OCI-LY7 (cell line): ENCODE measurements at regions not wholly inside any gene's neighbourhood (a gene's known extent, or its start where the extent isn't known, plus 50 kb on each side); places are given as distances from the start of the nearest gene placed in this dataset.

Experiments
- BruUV-seq: library from RNA; stranded (reverse); fragments of 400-500 nt; replicated peaks from 2 replicates; lab custom pipeline; 2021; lab: Mats Ljungman, UMichigan
- CTCF ChIA-PET: fragments of 300-600 bp; sonication (Branson Sonifier 250); formaldehyde crosslinking; loops from one replicate; lab custom pipeline; 2022; ENCODE audit warnings: antibody characterized with exemption; ENCODE audit not compliant: unreplicated experiment; lab: Charles Lee
- POLR2A ChIA-PET: fragments of 300-600 bp; sonication (Branson Sonifier 250); formaldehyde crosslinking; loops from one replicate; lab custom pipeline; 2022; ENCODE audit warnings: antibody characterized with exemption; lab: Charles Lee
- DNase-seq: peaks from one replicate; pipeline ENCODE4 v3.0.0-alpha.2; 2015; ENCODE audit warnings: low spot score
- H2AFZ ChIP-seq: fragments of 200-600 bp; sonication (generic), shearing (Covaris generic); 2 replicates; pipeline ENCODE4 v1.6.1; 2014; ENCODE audit warnings: mild to moderate bottlenecking, antibody characterized with exemption, low read length, moderate library complexity
- H3K27ac ChIP-seq: fragments of 200-600 bp; sonication (generic); 2 replicates; pipeline ENCODE4 v1.5.1; 2014; ENCODE audit warnings: mixed run types, low read depth, mild to moderate bottlenecking, moderate library complexity, low read length, inconsistent platforms; ENCODE audit not compliant: poor library complexity, severe bottlenecking
- H3K36me3 ChIP-seq: fragments of 200-600 bp; sonication (generic); 2 replicates; pipeline ENCODE4 v1.6.1; 2014; ENCODE audit warnings: mild to moderate bottlenecking, antibody characterized with exemption, low read length, moderate library complexity, mixed read lengths; ENCODE audit not compliant: insufficient read depth
- H3K4me1 ChIP-seq: fragments of 200-600 bp; sonication (generic); 2 replicates; pipeline ENCODE4 v1.5.1; 2014; ENCODE audit warnings: mild to moderate bottlenecking, low read length; ENCODE audit not compliant: insufficient read depth, poor library complexity, severe bottlenecking
- H3K4me2 ChIP-seq: fragments of 200-600 bp; sonication (generic); 2 replicates; pipeline ENCODE4 v1.6.1; 2014; ENCODE audit warnings: mild to moderate bottlenecking, low read length
- H3K4me3 ChIP-seq: fragments of 200-600 bp; sonication (generic); 2 replicates; pipeline ENCODE4 v1.5.1; 2014; ENCODE audit warnings: mild to moderate bottlenecking, low read depth, low read length; ENCODE audit not compliant: poor library complexity, severe bottlenecking
- H3K79me2 ChIP-seq: fragments of 200-600 bp; sonication (generic); 2 replicates; pipeline ENCODE4 v1.6.1; 2016; ENCODE audit warnings: low read depth, mild to moderate bottlenecking, low read length, moderate library complexity, mixed read lengths; ENCODE audit not compliant: insufficient read depth
- H3K9me2 ChIP-seq: fragments of 200-600 bp; sonication (generic); 2 replicates; pipeline ENCODE4 v1.6.1; 2016; ENCODE audit warnings: mild to moderate bottlenecking, low read length, mixed read lengths; ENCODE audit not compliant: insufficient read depth
- H3K9me3 ChIP-seq: fragments of 200-600 bp; sonication (generic); 2 replicates; pipeline ENCODE4 v1.6.1; 2014; ENCODE audit warnings: mild to moderate bottlenecking, mixed run types, low read length, mixed read lengths
- H4K20me1 ChIP-seq: fragments of 200-600 bp; sonication (generic); 2 replicates; pipeline ENCODE4 v1.6.1; 2014; ENCODE audit warnings: mild to moderate bottlenecking, antibody characterized with exemption, low read length, moderate library complexity, mixed read lengths; ENCODE audit not compliant: insufficient read depth
- CTCF ChIP-seq: fragments of 200-600 bp; sonication (generic); conservative IDR thresholded peaks from 2 replicates; pipeline ENCODE4 v1.5.1; 2014; ENCODE audit warnings: mild to moderate bottlenecking, antibody characterized with exemption, low read length, moderate library complexity, mixed read lengths
- EZH2phosphoT487 ChIP-seq: fragments of 200-600 bp; sonication (generic); IDR thresholded peaks from 2 replicates; pipeline ENCODE4 v1.6.1; 2018; ENCODE audit warnings: low read depth, borderline replicate concordance, mild to moderate bottlenecking, mixed run types, antibody characterized with exemption, low read length, moderate library complexity, mixed read lengths
- intact Hi-C: fragments of 100-400 bp; cut with micrococcal nuclease; formaldehyde crosslinking; loops from one replicate; pipeline ENCODE4 v1.10.0; 2022; ENCODE audit not compliant: unreplicated experiment

GRCh38 chr7:156034397-156034796, 222.1 kb upstream of the SHH start:
- Histone ChIP-seq H3K36me3 (no peaks in the 10 kb centered on the region), H3K79me2 (no peaks in the 10 kb centered on the region), H3K27ac (no peak overlapping the region), H3K9me3 (peaks cover 6% of the 10 kb centered on the region; the same call in 1 of the 2 replicates), H3K4me3 (no peak overlapping the region), H4K20me1 (no peaks in the 10 kb centered on the region), H3K9me2 (no peaks in the 10 kb centered on the region), H3K4me2 (peak overlapping the region; percentile 42), H2AFZ (peak overlapping the region; percentile 48; the same call in 1 of the 2 replicates), H3K4me1 (peaks cover 7% of the 10 kb centered on the region)
- TF ChIP-seq CTCF (no peak), EZH2phosphoT487 (no peak)
- POLR2A ChIA-PET = no interaction called here
- peak; percentile 49 for DNase-seq
- CTCF ChIA-PET = no interaction called here
- BruUV-seq = no TSS peak
- intact Hi-C loops = no loop called here

GRCh38 chr7:156032973-156033372, 220.7 kb upstream of the SHH start:
- no peak for DNase-seq
- peaks cover 6% of the 10 kb centered on the region; the same call in 1 of the 2 replicates for H3K9me3 ChIP-seq
- no peaks in the 10 kb centered on the region for H3K9me2 ChIP-seq
- H3K4me2 ChIP-seq = no peak overlapping the region
- H3K36me3 ChIP-seq = no peaks in the 10 kb centered on the region
- no peak overlapping the region for H2AFZ ChIP-seq
- ChIA-PET POLR2A (no interaction called here), CTCF (no interaction called here)
- no peaks in the 10 kb centered on the region for H4K20me1 ChIP-seq
- no peaks in the 10 kb centered on the region for H3K79me2 ChIP-seq
- no TSS peak for BruUV-seq
- H3K4me1 ChIP-seq = peaks cover 7% of the 10 kb centered on the region
- intact Hi-C loops = no loop called here
- TF ChIP-seq CTCF (no peak), EZH2phosphoT487 (no peak)
- no peak overlapping the region for H3K27ac ChIP-seq
- no peak overlapping the region for H3K4me3 ChIP-seq

GRCh38 chr7:156031679-156032478, 219.6 kb upstream of the SHH start:
- Histone ChIP-seq H3K4me1 (peaks cover 7% of the 10 kb centered on the region), H3K4me3 (no peak overlapping the region), H4K20me1 (no peaks in the 10 kb centered on the region), H2AFZ (no peak overlapping the region), H3K9me3 (peaks cover 6% of the 10 kb centered on the region; the same call in 1 of the 2 replicates), H3K79me2 (no peaks in the 10 kb centered on the region), H3K4me2 (no peak overlapping the region), H3K27ac (no peak overlapping the region), H3K9me2 (no peaks in the 10 kb centered on the region), H3K36me3 (no peaks in the 10 kb centered on the region)
- CTCF ChIA-PET = no interaction called here
- TF ChIP-seq EZH2phosphoT487 = no peak
- no peak for TF ChIP-seq CTCF
- DNase-seq = no peak
- BruUV-seq = no TSS peak
- POLR2A ChIA-PET = no interaction called here
- intact Hi-C loops = no loop called here
